HG03575 (cell line): ENCODE measurements at regions not wholly inside any gene's neighbourhood (a gene's known extent, or its start where the extent isn't known, plus 50 kb on each side); places are given as distances from the start of the nearest gene placed in this dataset.

ENCODE experiments used
- ATAC-seq: cut with Tn5 transposase; IDR thresholded peaks from one replicate; pipeline ENCODE4 v1.9.1; 2021; ENCODE audit not compliant: unreplicated experiment, insufficient number of reproducible peaks, low FRiP score; ENCODE audit errors: extremely low read depth

GRCh38 chr13:39957868-39958677 lies 302.6 kb downstream of the COG6 start:
- no peak for ATAC-seq

DNA sequence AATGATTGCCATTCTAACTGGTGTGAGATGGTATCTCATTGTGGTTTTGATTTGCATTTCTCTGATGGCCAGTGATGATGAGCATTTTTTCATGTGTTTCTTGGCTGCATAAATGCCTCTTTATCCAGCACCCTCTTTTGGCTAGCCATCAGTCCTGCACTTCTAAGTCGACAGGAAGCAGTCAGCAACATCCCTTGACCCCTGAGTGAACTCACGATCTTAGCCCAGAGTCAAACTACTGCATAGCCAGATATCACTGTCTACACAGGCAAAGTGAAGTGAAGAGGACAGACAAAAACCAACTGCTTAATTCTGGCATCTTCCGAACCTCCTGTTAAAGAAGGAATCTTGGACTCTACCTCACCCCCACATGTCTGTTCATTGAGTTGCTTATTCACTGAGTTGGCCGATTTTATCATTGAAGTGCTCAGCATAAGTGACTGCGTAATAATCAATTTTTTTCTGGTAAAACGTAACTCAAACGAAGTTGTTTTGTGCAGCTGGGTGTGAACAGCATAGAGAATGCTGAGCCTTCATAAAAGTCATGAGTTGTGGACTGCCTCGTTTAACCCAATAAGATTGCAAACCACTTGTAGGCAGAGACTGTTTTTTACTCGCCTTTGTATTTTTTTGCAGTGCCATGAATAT lies 304.2 kb downstream of the COG6 start:
- no peak for ATAC-seq

DNA sequence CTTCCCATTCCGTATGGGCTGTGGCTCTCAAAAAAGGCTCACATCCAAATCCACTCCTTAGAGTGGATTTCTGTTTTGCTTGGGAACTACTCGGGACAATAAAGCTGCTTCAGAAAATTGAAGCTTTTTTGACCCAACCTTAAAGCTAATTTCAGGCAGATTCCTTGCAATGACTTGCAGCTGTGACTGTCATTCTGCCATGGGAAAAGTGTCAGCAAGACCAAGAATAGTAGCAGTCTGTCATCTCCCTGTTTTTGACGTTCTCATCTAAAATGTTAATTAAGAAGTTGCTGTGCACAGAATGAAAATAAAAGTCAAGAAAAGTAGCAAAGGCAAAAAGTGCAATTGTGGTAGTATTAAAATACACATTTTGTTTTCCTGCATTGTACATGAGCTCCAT lies 304.7 kb downstream of the COG6 start:
- no peak for ATAC-seq

GRCh38 chr13:39961036-39961435 lies 305.6 kb downstream of the COG6 start:
- no peak for ATAC-seq

DNA sequence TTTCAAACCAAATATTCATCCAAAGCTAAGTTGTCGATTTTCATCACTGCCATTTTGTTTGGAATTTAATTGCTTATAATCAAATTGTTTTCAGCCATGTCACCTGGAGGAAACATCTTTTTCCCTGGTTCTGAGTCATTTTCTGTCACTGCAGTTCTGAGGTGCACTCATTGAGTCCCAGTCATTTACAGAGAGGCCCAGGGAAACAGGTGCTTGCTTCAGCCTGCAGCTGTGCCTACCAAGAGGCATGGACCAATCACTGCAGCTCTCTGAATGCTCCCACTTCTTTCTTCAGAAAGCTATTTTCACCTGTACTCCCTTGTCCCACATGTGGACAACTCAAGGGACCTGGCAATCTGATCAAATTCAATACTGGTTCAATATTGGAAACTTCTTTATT lies 308.1 kb downstream of the COG6 start:
- ATAC-seq, result no peak

DNA sequence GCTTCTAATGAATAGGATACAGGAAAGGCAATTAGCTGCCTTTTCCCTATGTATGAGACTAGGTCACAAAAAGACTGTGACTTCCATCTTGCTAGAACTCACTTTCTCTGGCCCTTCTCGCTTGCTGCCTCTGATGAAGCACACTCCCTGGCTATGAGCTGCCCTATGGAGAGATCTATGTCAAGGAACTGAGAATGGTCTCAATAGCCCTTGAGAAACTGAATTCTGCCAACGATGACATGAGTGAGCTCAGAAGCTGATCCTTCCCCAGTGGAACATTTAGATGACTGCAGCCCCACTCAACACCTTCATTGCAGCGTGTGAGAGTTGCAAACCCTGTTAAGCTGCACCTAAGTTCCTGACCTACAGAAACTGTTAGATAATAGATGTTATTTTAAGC lies 309.8 kb downstream of the COG6 start:
- no peak for ATAC-seq

DNA sequence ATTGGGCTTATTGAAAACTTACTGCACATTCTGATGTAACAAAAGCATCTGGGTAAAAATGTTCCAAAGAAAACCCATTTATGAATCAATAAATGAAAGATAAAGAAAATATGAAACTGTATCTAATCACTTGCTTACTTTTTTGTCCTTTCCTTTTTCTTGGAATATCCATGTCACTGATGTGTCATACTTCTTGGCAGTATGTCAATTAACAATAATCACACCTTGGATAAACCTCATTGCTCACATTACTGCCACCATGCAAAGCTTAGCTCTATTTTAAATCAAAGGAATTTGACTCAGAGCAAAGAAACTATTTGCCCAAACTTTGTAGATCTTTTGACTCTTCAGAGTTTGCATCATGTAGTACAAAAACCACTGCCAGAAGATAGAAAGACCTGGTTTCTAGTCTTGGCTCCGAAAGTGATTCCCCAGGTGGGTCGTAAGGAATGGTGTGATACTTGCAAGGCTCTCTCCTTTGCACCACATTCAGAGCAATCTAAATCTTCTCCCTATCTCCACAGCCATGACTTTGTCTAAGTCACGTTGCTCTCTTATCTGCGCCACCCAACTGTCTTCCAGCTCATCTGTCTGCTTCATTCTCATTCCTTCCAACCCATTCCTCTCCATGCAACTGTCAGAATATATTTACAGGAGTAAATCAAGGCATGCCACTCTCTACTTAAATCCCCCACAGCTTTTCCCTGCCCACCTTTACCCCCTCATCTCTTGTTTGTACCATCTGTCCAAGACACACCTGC lies 311.9 kb downstream of the COG6 start:
- ATAC-seq, result no peak

DNA sequence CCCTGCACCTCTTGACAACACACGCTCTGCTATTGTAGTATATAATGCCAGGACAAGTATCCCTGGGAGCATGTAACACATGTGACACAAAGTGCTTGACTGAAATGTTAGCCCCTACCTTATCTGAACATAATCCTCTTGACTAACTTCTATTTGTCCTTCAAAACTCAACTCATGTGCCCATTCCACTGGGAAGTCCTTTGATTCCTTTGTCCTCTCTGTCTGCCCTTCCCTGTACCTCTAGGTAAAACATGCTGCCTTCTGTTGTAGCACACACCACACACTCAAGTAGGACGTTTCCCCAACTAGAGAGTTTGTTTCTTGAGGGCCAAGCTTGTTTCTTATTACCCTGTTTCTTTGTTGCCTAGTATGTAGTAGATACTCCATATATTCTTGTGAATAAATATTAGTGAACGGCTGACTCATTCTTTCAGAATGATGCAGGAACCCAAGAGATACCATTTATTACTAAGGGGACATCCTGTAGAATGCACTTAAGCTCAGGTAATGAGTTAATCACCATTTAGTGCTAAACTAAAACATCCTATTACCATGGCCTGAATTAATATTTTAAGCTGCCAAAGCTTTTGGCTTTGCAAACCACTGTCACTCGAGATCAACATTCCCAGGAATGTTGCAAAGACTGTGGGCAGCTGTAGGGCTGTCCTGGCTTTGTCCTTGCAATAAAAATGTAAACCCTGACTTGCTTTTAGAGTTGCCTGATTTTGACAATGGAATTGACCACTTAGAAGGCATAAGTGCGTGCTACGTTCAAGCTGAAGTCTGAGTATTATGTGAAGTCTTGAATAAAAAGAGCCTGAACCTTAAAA lies 313.4 kb downstream of the COG6 start:
- ATAC-seq, result no peak

GRCh38 chr13:39970177-39970846 lies 314.9 kb downstream of the COG6 start:
- ATAC-seq, result no peak

GRCh38 chr13:39971526-39971925 lies 316.1 kb downstream of the COG6 start:
- ATAC-seq, result no peak

DNA sequence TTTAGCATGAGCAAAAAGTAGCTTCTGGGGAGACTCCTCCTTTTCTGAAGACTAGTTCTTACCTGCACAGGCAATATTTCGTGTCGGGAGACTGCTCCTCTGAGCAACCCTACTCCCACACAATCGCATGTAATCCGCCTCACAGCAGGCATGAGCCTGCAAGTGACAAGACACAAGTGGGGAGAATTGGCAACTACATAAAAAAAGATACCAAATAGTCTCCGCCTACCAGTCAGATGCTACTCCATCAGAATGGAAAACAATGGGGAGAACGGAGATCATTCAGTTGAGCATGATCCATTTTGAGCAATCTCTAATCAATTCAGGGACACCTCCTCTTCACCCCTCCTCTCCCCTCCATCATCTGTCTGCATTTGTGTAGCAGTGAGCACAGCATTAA lies 321.0 kb downstream of the COG6 start:
- ATAC-seq, result no peak

DNA sequence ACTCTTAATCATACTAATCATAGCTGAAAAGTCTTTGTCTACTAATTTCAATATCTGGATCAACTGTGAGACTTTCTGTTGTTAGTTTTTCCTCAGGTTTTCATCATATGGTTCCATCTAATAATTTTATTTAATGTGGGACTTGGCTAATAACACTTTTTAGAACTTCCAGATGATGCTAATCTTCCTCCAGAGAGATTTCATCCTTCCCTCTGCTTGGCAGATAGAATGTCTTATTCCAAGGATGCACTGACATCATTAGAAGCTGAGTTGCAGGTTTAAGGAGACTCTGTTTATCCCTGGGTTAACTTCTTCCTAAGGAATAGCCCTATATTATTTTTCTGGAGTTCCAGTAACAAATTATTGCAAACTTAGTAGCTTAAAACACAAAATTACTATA lies 325.6 kb downstream of the COG6 start:
- ATAC-seq, result no peak

DNA sequence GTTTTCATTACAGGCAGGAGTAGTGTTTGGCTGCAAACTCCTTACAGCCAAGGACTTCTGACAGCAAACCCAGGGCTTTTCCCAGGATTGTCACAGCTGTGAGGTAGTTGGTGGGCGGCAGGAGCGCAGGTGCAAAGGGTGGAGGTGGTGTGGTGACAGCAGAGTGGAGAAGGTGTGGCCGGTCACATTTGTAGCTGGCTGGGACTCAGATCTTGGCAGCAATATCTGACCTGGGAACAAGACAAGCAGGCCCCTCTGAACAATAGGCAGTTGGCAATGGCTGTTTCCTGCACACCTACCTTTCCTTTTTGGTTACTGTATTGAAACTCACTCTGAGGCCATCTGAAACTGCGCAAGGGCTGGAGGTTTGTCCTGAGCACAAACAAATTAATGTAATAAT lies 327.3 kb downstream of the COG6 start:
- ATAC-seq, result no peak

GRCh38 chr13:39985071-39985470 lies 329.6 kb downstream of the COG6 start:
- ATAC-seq, result no peak

DNA sequence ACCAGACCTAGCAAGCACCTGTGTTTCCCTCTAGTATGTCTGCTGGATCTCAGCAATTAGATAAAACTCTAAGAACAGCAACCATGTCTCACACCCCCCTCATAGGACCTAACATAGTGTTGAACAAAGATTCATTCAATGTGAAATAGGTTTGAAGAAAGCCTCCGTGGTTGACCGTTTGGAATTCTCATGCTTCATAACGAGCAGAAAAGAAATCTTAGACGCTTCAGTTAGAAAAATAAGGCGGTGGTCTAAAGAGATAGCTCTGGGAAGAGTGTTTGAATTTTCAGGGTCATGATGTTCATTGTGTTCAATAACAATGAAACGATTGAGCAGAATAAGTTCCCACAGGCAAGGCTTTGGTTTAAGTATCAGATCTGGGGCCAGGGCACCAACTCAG lies 332.9 kb downstream of the COG6 start:
- no peak for ATAC-seq

DNA sequence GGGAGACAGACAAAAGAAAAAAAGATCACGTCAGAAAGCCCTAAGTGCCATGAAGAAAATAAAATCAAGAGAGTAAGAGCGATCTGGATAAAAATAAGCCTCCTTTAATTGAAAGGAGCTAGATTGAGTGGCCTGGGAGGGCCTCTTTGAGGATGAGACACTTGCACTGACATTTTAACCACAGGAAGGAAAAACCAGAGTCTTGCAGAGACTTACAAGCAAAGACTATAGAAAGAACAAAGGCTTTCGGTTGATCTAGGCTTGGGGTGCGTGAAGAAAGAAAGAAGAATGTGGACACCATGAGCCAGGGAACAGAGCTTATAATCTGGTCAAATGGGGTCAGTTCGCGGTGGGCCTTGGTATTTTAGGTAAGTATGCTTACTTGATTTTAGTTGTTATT lies 342.7 kb downstream of the COG6 start:
- ATAC-seq, result no peak

DNA sequence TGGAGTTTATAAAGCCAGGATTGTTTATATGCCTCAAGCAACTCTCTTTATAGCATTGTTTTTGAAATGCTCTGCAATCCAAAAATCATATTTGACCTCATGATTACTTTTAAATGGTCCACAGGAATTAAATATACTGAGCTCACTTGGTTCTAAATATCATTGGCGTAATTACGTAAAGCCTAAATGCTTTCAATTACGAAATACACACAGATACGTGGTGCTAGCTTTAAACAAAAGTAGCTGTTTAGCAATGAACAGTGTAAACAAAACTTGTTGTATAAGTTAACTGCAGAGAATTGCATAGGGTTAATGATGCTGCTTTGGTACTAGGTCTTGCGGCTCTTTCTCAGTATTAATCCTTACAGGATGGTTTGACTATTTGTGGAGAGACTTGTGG lies 346.6 kb downstream of the COG6 start:
- no peak for ATAC-seq

- ATAC-seq, result no peak
Observed at GRCh38 chr13:40013554-40013953, 358.1 kb downstream of the COG6 start.
